Hematopoietic multipotent progenitor cell treated with erythropoietin and hydrocortisone succinate and interleukin-3 and kit ligand, for 6 days (in vitro differentiated cells): ENCODE measurements at regions not wholly inside any gene's neighbourhood (a gene's known extent, or its start where the extent isn't known, plus 50 kb on each side); places are given as distances from the start of the nearest gene placed in this dataset.
"Not testable (repeated sequence)": the region's sequence is repeated elsewhere in the genome, so short reads cannot be mapped to it uniquely, and the experiment has no call there.

ENCODE experiments used
- DNase-seq: peaks from one replicate; pipeline ENCODE4 v3.0.0-alpha.2; 2015

DNA sequence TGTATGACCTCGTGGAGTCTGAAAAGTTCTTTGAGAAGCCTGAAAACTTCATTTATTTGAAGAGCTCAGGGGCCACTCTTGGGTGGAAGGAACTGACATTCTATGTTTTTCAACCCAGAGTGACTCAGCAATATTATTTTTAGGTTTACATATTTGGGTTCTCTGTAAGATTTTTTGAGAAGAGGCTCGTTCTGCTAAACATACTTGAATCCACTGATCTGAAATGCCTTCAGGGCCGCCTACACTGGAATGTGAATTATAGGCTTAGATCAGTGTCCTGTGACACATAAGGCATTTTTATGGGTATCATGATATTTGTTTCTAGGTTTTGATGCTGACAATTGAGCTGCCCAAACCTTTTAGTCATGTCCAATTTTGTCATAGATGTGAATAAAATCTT, 86.2 kb downstream of the PSAT1 start:
- DNase-seq, result peak; percentile 50

- no peak for DNase-seq
Measured at GRCh38 chr9:78386348-78386747, 89.4 kb downstream of the PSAT1 start.

DNA sequence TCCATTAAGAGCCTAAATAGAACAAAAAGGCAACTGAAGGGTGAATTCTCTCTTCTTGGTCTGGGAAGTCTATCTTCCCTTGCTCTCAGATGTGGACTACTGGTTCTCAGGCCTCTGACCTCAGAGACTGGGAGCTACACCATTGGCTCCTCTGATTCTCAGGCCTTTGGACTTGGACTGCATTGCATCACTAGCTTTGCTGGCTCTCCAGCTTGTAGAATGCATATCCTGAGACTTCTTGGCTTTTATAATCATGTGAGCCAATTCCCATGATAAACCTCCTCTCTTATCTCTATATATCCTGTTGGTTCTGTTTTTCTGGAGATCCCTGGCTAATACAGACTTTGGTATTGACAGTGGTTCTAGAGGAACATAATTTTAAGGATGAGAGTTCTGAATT, 89.8 kb downstream of the PSAT1 start:
- no peak for DNase-seq

- no peak for DNase-seq
Measured at GRCh38 chr9:78393340-78393739, 96.4 kb downstream of the PSAT1 start.

- no peak for DNase-seq
Measured at GRCh38 chr9:78393932-78394331, 97.0 kb downstream of the PSAT1 start.

DNA sequence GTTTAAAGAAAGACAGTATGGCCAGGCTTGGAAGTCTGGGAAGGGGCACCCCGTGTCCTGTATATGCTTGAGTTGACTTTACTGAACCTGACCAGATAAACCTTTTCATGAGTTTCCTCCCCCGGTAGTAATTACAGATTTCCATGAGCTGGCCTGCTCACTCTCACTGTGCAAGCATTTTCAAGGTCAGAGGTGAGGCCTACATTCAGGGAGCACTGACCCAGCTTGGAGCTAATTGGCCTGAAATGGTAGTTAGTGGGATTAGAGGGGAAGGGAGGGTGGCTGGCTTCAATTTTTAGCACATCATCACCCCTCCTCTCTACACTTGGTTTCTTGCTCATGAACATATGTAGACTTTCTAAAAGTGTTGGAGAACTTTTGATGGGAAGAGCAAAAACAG, 99.2 kb downstream of the PSAT1 start:
- DNase-seq, result no peak

GRCh38 chr9:78397045-78397444, 100.1 kb downstream of the PSAT1 start:
- DNase-seq, result no peak

- DNase-seq, result no peak
Measured at GRCh38 chr9:78397454-78397853, 100.5 kb downstream of the PSAT1 start.

DNA sequence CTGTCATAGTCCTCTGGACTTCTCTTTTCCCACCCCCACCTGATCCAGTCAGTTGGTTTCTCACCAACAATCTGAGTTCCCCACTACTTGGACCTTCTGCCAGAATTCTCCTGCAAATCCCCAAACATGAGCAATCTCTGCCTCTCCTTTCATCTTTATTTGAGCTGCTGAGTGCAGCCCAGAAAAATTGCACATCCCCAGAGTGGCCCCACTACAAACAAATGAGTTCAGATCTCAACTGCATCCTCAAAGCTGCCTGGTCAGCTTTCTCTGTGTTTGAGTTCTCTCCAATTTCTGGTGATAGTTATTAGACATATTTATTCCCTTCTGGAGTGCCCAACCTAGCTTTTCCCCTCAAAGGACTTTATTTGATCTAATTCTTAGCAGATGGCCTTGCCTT, 102.2 kb downstream of the PSAT1 start:
- DNase-seq, result no peak

GRCh38 chr9:78400496-78400895, 103.6 kb downstream of the PSAT1 start:
- no peak for DNase-seq

DNA sequence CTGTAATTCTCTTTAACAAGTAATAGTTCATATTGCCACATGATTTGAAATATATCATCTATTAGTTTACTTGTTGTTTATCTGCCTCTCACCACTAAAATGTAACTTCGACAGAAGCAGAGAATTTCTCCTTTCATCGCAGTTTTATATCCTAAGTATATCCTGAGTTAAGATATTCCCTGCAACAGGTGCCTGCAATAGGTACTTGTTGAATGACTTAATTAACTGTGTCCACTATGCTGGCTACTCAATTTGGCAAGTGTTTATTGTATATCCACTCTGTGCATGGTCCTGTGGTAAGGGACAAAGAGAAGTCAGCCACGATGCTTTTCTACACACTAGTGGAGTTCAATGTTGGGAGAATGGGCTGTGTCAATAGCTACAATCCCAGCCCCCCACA, 108.5 kb downstream of the PSAT1 start:
- no peak for DNase-seq

DNA sequence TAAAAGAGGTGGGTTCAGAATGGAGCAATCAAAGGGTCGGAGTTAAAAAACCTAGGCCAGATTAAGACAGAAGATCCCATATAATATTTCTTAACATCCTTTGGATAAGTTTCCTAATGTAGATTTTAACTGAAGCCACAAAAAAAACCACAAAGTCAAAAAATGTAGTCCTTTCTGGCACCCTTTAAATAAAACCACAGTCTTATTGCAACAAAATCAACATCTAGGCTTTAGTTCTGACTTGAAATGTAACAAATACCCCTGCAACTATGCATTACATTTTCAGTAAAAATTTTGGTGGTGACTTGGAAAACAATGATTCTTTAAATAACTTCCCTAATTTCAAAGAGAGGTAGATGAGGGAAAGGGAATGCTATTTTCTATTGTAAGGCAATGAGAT, 109.2 kb downstream of the PSAT1 start:
- DNase-seq, result peak; percentile 7

- DNase-seq, result no peak
Measured at GRCh38 chr9:78406933-78407332, 110.0 kb downstream of the PSAT1 start.

DNA sequence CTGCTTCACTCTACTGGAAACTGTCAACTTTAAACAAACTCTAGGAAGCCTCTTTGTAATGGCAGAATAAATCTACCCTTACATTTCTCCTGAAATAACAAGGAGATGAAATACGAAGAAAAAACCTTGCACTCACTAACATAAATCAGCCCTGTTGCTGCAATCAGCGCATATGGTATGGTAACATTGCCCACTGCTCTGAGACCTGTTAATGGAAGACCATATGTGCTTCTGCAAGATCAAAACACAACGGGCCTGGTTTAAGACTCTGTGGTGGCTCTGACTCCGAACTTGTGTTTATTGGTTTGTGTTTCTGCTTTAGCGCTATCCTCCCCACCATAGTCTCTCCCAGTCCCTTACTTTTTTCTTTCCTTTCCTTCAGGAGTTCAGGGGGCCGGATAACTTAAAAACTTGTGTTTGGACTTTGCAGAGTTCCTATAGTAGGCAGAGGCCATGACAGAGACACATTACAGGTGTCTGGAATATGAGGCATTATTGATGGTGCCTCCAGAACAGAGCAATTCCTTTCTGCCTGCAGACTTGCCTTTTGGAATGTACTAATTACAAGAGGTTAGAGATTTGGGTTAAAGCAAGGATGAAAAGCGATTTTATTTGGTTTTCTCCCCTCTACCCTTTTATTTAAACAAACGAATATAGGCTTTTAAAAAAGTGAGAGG, 110.8 kb downstream of the PSAT1 start:
- no peak for DNase-seq

- no peak for DNase-seq
Measured at GRCh38 chr9:78408388-78408787, 111.5 kb downstream of the PSAT1 start.

- DNase-seq, result not testable (repeated sequence)
Measured at GRCh38 chr9:78409928-78410510, 113.1 kb downstream of the PSAT1 start.

DNA sequence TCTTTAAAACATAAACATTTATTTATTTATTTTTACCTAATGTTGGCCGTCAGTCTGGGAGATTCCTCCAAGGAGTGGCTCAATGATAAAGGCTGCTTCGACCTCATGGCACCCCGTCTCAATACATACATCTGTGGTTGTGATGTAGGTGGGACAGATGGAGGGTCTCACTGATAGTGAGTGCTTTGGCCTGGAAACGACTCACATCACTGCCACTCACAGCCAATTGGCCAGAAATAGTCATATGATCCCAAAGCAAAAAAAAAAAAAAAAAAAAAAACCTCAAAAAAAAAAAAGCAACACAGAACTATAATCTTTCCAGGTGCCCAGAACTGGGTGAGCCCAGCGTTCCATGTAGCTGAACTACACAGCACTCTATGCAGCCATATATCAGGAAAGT, 125.4 kb downstream of the PSAT1 start:
- DNase-seq, result no peak

DNA sequence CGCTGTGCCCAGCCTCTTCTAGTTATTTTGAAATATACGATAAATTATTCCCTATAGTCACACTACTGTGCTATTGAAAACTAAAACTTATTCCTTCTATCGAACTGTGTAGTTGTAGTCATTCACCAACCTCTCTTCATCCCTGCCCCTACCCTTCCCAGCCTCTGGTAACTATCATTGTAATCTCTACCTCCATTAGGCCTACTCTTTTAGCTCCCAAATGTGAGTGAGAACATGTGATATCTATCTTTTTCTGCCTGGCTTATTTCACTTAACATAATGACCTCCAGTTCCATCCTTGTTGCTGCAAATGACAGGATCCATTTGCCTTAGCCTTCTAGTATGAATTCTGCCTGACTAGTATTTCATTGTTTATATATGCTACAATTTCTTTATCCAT, 127.4 kb downstream of the PSAT1 start:
- no peak for DNase-seq

GRCh38 chr9:78428640-78429039, 131.7 kb downstream of the PSAT1 start:
- DNase-seq, result no peak

GRCh38 chr9:78430387-78430786, 133.5 kb downstream of the PSAT1 start:
- no peak for DNase-seq

- not testable (repeated sequence) for DNase-seq
Measured at GRCh38 chr9:78431039-78431438, 134.1 kb downstream of the PSAT1 start.

DNA sequence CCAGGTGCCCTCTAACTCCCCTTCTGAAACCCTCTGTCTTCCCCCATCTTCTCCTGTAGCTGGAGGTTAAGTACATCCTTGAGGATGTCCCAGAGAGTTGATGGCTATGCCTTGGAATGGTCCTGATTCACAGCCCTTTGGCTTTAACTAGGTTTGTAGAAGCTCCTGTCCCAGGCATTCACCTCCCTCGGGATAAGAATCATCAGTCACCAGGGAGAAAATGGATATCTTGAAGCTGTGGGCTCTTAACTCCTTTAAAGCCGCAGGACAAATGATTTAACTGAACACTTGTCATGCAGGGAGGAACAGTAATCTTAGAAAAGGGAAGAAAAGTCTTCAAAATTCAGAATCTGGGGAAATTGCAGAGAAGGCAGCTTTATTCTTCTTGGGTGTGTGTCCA, 139.9 kb downstream of the PSAT1 start:
- no peak for DNase-seq

DNA sequence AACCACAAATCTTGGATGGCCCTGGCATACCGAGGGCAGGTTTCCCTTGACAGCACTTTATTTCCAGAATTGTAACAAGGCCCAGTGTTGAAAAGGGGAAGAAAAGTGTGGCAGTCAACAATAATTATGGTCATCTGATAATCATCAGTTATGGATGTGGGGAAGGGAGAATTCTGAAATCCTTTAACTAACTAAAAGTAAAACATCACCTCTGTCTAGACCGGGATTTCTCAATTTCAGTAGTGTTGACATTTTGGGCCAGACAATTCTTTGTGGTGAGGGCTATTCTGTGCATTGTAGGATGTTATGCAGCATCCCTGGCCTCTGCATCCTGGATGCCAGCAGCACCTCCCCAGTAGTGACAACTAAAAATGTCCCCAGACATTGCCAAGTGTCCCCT, 140.4 kb downstream of the PSAT1 start:
- DNase-seq, result no peak

DNA sequence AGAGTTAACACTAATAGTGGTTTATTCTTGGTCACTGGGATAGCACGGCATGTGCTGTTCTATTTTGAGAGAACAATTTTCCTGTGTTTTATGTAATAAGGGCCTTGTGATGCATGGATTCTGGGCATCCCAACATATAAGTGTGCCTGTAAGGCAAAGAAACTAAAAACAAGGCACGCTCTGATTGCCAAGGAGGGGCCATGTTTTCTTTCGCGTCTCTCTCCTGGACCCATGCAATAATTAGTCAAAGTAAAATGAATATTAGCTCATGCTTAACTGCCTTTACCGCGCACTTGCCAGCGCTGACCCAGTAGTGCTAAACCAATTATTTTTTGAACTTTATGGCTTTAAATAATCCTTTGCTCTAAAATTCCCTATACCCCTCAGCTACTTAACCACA, 140.9 kb downstream of the PSAT1 start:
- DNase-seq, result no peak

GRCh38 chr9:78438211-78438610, 141.3 kb downstream of the PSAT1 start:
- no peak for DNase-seq
